BJ (cell line): ENCODE measurements at regions not wholly inside any gene's neighbourhood (a gene's known extent, or its start where the extent isn't known, plus 50 kb on each side); places are given as distances from the start of the nearest gene placed in this dataset.

Source experiments
- CTCF ChIA-PET: fragments of 350-600 bp; formaldehyde crosslinking; extraction: SDS; loops from one replicate; lab custom pipeline; 2021; ENCODE audit warnings: antibody characterized with exemption, inconsistent platforms; lab: Yijun Ruan, JAX
- POLR2A ChIA-PET: fragments of 300-600 bp; sonication (Branson Sonifier 250); formaldehyde crosslinking; extraction: SDS; loops from one replicate; lab custom pipeline; 2021; ENCODE audit warnings: antibody characterized with exemption; lab: Charles Lee
- DNase-seq: peaks from one replicate; pipeline ENCODE4 v3.0.0-alpha.2; 2011; ENCODE audit warnings: low read depth
- H3K27me3 ChIP-seq: 2 replicates; pipeline ENCODE4 v1.6.0; 2011; ENCODE audit warnings: low read length; ENCODE audit not compliant: control insufficient read depth, insufficient read depth
- H3K36me3 ChIP-seq: 2 replicates; pipeline ENCODE4 v1.5.1; 2011; ENCODE audit warnings: low read length; ENCODE audit not compliant: control insufficient read depth, insufficient read depth
- H3K4me3 ChIP-seq: 2 replicates; pipeline ENCODE4 v1.5.1; 2011; ENCODE audit warnings: low read depth, mild to moderate bottlenecking, control low read depth, low read length
- CTCF ChIP-seq: IDR thresholded peaks from 2 replicates; pipeline ENCODE4 v1.5.1; 2011; ENCODE audit warnings: low read depth, mild to moderate bottlenecking, control low read depth, inconsistent platforms, low read length, moderate library complexity; ENCODE audit not compliant: insufficient read depth

GRCh38 chr18:29874519-29875098 lies 1167.9 kb downstream of the DSC3 start:
- DNase-seq: no peak
- Histone ChIP-seq H3K27me3 (no peaks in the 10 kb centered on the region), H3K36me3 (no peaks in the 10 kb centered on the region), H3K4me3 (no peak overlapping the region)
- POLR2A ChIA-PET: no interaction called here
- CTCF ChIA-PET: interaction anchor here (0.8 to 1.0 kb wide), 2 partner anchors 24 to 406 kb away, joined by 3 to 4 read pairs; no protein-coding TSS in a partner anchor
- peak; percentile 35 for TF ChIP-seq CTCF

GRCh38 chr18:29873211-29873610 lies 1169.3 kb downstream of the DSC3 start:
- ChIA-PET CTCF (no interaction called here), POLR2A (no interaction called here)
- no peak for DNase-seq
- Histone ChIP-seq H3K36me3 (no peaks in the 10 kb centered on the region), H3K27me3 (no peaks in the 10 kb centered on the region), H3K4me3 (no peak overlapping the region)
- TF ChIP-seq CTCF: no peak

DNA sequence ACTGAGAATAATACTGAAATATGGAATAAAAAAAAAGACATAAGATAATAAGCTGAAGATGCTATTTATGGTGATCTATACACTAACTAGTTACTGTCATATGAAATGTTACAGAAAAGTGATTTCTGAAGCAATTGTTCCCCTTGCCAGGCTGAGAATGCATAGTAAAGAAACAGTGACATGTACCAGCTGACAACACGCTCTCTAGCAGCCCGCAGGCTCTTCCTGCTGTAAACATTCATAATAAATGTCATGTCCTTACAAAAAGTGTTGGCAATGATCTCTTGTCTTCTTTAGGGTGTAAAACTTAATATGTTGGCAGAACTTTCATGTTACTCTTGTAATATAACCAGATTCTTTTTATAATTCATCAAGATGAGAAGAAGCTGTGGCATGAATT lies 1171.3 kb downstream of the DSC3 start:
- no peak for TF ChIP-seq CTCF
- no peak for DNase-seq
- POLR2A ChIA-PET: no interaction called here

DNA sequence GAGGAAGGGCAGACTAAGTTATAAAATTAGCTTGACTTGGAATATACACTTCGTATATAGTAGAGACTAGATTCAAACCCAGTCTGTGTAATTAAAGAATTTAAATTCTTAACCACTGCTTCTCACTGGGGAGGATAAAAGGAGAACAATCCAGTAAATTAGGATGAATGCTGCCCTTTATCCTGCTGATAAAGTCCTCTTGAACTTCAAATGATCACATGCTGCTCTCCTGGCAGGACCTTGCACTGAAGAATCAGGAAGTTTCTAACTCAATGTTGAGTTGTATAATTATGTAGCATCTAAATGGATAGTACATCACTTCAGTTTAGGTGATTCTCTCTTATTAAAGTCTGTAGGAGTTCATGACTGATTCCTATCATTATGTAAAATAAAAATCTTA lies 1179.7 kb downstream of the DSC3 start:
- H3K36me3 ChIP-seq: no peaks in the 10 kb centered on the region
- no peak for DNase-seq
- no peak overlapping the region for H3K4me3 ChIP-seq
- TF ChIP-seq CTCF: no peak
- ChIA-PET POLR2A (no interaction called here), CTCF (no interaction called here)
- no peaks in the 10 kb centered on the region for H3K27me3 ChIP-seq

More for the DNA sequence above, 1171.3 kb downstream of the DSC3 start:
- Histone ChIP-seq H3K4me3 (no peak overlapping the region), H3K27me3 (no peaks in the 10 kb centered on the region), H3K36me3 (no peaks in the 10 kb centered on the region)
- CTCF ChIA-PET: no interaction called here

- H3K4me3 ChIP-seq: no peak overlapping the region
- no peaks in the 10 kb centered on the region for H3K27me3 ChIP-seq
- DNase-seq: no peak
- ChIA-PET CTCF (interaction anchor here (0.6 kb wide), 1 partner anchor 1221 kb away, joined by 3 read pairs; no protein-coding TSS in a partner anchor), POLR2A (no interaction called here)
- no peaks in the 10 kb centered on the region for H3K36me3 ChIP-seq
- no peak for TF ChIP-seq CTCF
Observed at GRCh38 chr18:29855637-29856036, 1186.9 kb downstream of the DSC3 start.
